NCI-H2227 (cell line): ENCODE measurements at regions not wholly inside any gene's neighbourhood (a gene's known extent, or its start where the extent isn't known, plus 50 kb on each side); places are given as distances from the start of the nearest gene placed in this dataset.

ENCODE experiments used
- DNase-seq: peaks from one replicate; lab custom pipeline; 2025; ENCODE audit not compliant: unreplicated experiment; lab: John Stamatoyannopoulos, UW

GRCh38 chr3:76177610-76178009 is 392.3 kb upstream of the ZNF717 start:
- no peak for DNase-seq

- no peak for DNase-seq
Observed at GRCh38 chr3:76178412-76178811, 393.1 kb upstream of the ZNF717 start.

GRCh38 chr3:76181213-76181612 is 395.9 kb upstream of the ZNF717 start:
- DNase-seq, result no peak

GRCh38 chr3:76198086-76198485 is 412.7 kb upstream of the ZNF717 start:
- DNase-seq, result no peak

GRCh38 chr3:76199382-76199781 is 414.0 kb upstream of the ZNF717 start:
- DNase-seq, result no peak

- DNase-seq, result no peak
Observed at GRCh38 chr3:76203578-76203977, 418.2 kb upstream of the ZNF717 start.

GRCh38 chr3:76206346-76206745 is 421.0 kb upstream of the ZNF717 start:
- DNase-seq, result no peak

- no peak for DNase-seq
Observed at GRCh38 chr3:76212679-76213078, 427.3 kb upstream of the ZNF717 start.

GRCh38 chr3:76222201-76222600 is 436.9 kb upstream of the ZNF717 start:
- DNase-seq, result no peak

- DNase-seq, result no peak
Observed at GRCh38 chr3:76231258-76231657, 445.9 kb upstream of the ZNF717 start.

- no peak for DNase-seq
Observed at GRCh38 chr3:76242886-76243753, 457.8 kb upstream of the ZNF717 start.

- no peak for DNase-seq
Observed at GRCh38 chr3:76245073-76245472, 459.7 kb upstream of the ZNF717 start.

GRCh38 chr3:76245622-76246021 is 460.3 kb upstream of the ZNF717 start:
- no peak for DNase-seq

- DNase-seq, result no peak
Observed at GRCh38 chr3:76264496-76264895, 479.1 kb upstream of the ZNF717 start.

- no peak for DNase-seq
Observed at GRCh38 chr3:76264911-76265310, 479.6 kb upstream of the ZNF717 start.

GRCh38 chr3:76266511-76266910 is 481.2 kb upstream of the ZNF717 start:
- DNase-seq, result no peak

- no peak for DNase-seq
Observed at GRCh38 chr3:76267851-76268380, 482.6 kb upstream of the ZNF717 start.

- no peak for DNase-seq
Observed at GRCh38 chr3:76293856-76294255, 508.5 kb upstream of the ZNF717 start.

GRCh38 chr3:76300746-76301145 is 515.4 kb upstream of the ZNF717 start:
- DNase-seq, result no peak

GRCh38 chr3:76307556-76307955 is 522.2 kb upstream of the ZNF717 start:
- DNase-seq, result no peak

- no peak for DNase-seq
Observed at GRCh38 chr3:76308541-76308940, 523.2 kb upstream of the ZNF717 start.

GRCh38 chr3:76310089-76310488 is 524.7 kb upstream of the ZNF717 start:
- DNase-seq, result no peak

- no peak for DNase-seq
Observed at GRCh38 chr3:76310667-76311066, 525.3 kb upstream of the ZNF717 start.
